GM21515 (cell line): ENCODE measurements at regions not wholly inside any gene's neighbourhood (a gene's known extent, or its start where the extent isn't known, plus 50 kb on each side); places are given as distances from the start of the nearest gene placed in this dataset.
"Not testable (repeated sequence)": the region's sequence is repeated elsewhere in the genome, so short reads cannot be mapped to it uniquely, and the experiment has no call there.

ENCODE experiments used
- ATAC-seq: cut with Tn5 transposase; IDR thresholded peaks from one replicate; pipeline ENCODE4 v1.9.1; 2021; ENCODE audit not compliant: unreplicated experiment

GRCh38 chr9:21688108-21689102 is 114.0 kb upstream of the MTAP start:
- ATAC-seq, result no peak

- no peak for ATAC-seq
Measured at GRCh38 chr9:21689854-21690253, 112.6 kb upstream of the MTAP start.

GRCh38 chr9:21690561-21690960 is 111.9 kb upstream of the MTAP start:
- ATAC-seq, result no peak

- no peak for ATAC-seq
Measured at GRCh38 chr9:21692390-21692789, 110.0 kb upstream of the MTAP start.

GRCh38 chr9:21694424-21694823 is 108.0 kb upstream of the MTAP start:
- no peak for ATAC-seq

GRCh38 chr9:21695443-21695842 is 107.0 kb upstream of the MTAP start:
- no peak for ATAC-seq

GRCh38 chr9:21695874-21696341 is 106.5 kb upstream of the MTAP start:
- no peak for ATAC-seq

GRCh38 chr9:21696411-21696871 is 106.0 kb upstream of the MTAP start:
- no peak for ATAC-seq

GRCh38 chr9:21708260-21708711 is 94.2 kb upstream of the MTAP start:
- ATAC-seq, result no peak

GRCh38 chr9:21708856-21709255 is 93.6 kb upstream of the MTAP start:
- ATAC-seq, result no peak

GRCh38 chr9:21709464-21710058 is 92.9 kb upstream of the MTAP start:
- peak; percentile 74 for ATAC-seq

- no peak for ATAC-seq
Measured at GRCh38 chr9:21710548-21711191, 91.8 kb upstream of the MTAP start.

GRCh38 chr9:21711504-21711903 is 90.9 kb upstream of the MTAP start:
- ATAC-seq, result peak; percentile 60

GRCh38 chr9:21715408-21715807 is 87.0 kb upstream of the MTAP start:
- no peak for ATAC-seq

- ATAC-seq, result no peak
Measured at GRCh38 chr9:21720758-21721157, 81.7 kb upstream of the MTAP start.

GRCh38 chr9:21727411-21727810 is 75.0 kb upstream of the MTAP start:
- not testable (repeated sequence) for ATAC-seq

- ATAC-seq, result no peak
Measured at GRCh38 chr9:21728781-21729180, 73.7 kb upstream of the MTAP start.

GRCh38 chr9:21729648-21730047 is 72.8 kb upstream of the MTAP start:
- no peak for ATAC-seq

- no peak for ATAC-seq
Measured at GRCh38 chr9:21730899-21731298, 71.5 kb upstream of the MTAP start.

- no peak for ATAC-seq
Measured at GRCh38 chr9:21741151-21741550, 61.3 kb upstream of the MTAP start.

- ATAC-seq, result no peak
Measured at GRCh38 chr9:21744320-21744719, 58.1 kb upstream of the MTAP start.
